GM10248 (cell line): ENCODE measurements at regions not wholly inside any gene's neighbourhood (a gene's known extent, or its start where the extent isn't known, plus 50 kb on each side); places are given as distances from the start of the nearest gene placed in this dataset.

Experiments
- CTCF ChIA-PET: fragments of 300-600 bp; sonication (Branson Sonifier 250); formaldehyde crosslinking; extraction: SDS; loops from one replicate; lab custom pipeline; 2021; ENCODE audit warnings: antibody characterized with exemption; lab: Yijun Ruan, JAX
- POLR2A ChIA-PET: fragments of 350-650 bp; sonication (Branson Sonifier 250); formaldehyde crosslinking; extraction: SDS; loops from one replicate; lab custom pipeline; 2020; ENCODE audit warnings: antibody characterized with exemption; lab: Yijun Ruan, JAX
- DNase-seq: peaks from one replicate; pipeline ENCODE4 v3.0.0; 2012; ENCODE audit errors: extremely low spot score
- TF ChIP-seq, protein P1 (sequence below): IDR thresholded peaks from 2 replicates; pipeline ENCODE4 v1.5.1; 2012; ENCODE audit warnings: mild to moderate bottlenecking, low read depth; ENCODE audit errors: extremely low read depth, missing control alignments, control extremely low read depth

DNA sequence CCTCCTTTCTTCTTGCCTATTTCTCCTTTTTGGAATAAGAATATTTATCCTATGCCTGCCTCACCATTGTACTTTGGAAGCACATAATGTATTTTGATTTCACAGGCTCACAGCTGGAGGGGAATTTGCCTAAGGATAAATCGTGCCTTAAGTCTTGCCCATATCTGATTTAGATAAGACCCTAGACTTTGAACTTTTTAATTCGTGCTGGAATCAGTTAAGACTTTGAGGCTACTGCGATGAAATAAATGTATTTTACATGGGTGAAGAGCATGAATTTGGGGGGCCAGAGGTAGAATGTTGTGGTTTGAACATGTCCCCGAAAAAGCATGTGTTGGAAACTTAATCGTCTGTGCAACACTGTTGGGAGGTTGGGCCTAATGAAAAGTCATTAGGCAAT is 648.8 kb downstream of the EPHA7 start:
- ChIA-PET CTCF (no interaction called here), POLR2A (no interaction called here)
- TF ChIP-seq, protein P1, sequence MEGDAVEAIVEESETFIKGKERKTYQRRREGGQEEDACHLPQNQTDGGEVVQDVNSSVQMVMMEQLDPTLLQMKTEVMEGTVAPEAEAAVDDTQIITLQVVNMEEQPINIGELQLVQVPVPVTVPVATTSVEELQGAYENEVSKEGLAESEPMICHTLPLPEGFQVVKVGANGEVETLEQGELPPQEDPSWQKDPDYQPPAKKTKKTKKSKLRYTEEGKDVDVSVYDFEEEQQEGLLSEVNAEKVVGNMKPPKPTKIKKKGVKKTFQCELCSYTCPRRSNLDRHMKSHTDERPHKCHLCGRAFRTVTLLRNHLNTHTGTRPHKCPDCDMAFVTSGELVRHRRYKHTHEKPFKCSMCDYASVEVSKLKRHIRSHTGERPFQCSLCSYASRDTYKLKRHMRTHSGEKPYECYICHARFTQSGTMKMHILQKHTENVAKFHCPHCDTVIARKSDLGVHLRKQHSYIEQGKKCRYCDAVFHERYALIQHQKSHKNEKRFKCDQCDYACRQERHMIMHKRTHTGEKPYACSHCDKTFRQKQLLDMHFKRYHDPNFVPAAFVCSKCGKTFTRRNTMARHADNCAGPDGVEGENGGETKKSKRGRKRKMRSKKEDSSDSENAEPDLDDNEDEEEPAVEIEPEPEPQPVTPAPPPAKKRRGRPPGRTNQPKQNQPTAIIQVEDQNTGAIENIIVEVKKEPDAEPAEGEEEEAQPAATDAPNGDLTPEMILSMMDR: no peak
- DNase-seq: no peak

DNA sequence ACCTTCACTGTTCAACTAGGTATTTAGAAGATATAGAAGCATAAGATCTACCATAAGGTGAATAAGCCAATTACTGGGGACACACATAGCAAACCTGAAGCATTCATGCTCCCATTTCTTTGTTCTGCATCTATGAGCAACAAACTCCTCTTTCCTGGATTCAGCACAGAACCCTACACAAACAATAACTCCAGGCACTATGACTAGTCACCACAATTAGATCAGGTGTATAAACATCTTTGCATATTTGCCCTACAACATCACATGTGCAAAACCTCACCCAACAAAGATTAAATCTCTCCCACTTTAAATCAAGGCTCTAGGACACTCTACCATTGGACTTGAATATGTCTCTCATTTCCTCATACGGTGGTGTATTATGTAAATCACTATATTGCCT is 652.3 kb downstream of the EPHA7 start:
- ChIA-PET POLR2A (no interaction called here), CTCF (no interaction called here)
- DNase-seq: no peak
- TF ChIP-seq, protein P1: no peak

DNA sequence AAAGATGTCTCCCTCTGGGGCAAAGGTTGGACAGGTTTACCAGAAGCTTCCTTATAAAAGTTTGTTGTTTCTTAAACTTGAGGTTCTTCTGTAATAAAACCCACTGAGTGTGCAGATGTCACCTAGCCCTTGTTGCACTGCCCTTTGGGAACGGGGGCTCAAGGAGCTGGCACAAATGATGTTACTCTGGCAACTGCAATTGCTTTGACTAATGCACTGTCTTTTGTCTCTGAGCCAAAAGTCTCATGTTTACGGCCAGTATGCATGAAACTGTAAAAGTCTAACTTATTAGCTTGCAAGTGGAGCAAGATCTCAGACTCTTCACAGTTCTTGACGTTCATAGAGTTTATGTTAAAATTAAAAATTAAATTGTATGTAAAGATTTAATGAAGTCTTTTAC is 655.7 kb downstream of the EPHA7 start:
- TF ChIP-seq, protein P1: no peak
- ChIA-PET POLR2A (no interaction called here), CTCF (no interaction called here)
- DNase-seq: no peak

DNA sequence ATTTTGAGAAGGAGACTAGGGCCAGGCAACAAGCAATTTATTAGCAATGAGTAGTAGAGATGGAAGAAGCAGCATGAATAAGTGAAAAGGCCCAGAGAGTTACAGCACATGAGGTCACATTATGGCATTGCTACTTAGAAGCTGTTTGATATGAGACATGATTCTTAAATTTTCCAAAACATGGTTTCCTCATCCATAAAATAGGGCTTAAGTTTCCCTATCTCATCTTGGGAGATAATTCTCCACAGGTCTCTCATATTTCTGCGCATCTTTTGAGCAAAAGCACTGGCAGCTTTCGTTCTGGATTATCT is 656.1 kb downstream of the EPHA7 start:
- no peak for DNase-seq
- POLR2A ChIA-PET: no interaction called here
- CTCF ChIA-PET: no interaction called here
- TF ChIP-seq, protein P1: no peak

DNA sequence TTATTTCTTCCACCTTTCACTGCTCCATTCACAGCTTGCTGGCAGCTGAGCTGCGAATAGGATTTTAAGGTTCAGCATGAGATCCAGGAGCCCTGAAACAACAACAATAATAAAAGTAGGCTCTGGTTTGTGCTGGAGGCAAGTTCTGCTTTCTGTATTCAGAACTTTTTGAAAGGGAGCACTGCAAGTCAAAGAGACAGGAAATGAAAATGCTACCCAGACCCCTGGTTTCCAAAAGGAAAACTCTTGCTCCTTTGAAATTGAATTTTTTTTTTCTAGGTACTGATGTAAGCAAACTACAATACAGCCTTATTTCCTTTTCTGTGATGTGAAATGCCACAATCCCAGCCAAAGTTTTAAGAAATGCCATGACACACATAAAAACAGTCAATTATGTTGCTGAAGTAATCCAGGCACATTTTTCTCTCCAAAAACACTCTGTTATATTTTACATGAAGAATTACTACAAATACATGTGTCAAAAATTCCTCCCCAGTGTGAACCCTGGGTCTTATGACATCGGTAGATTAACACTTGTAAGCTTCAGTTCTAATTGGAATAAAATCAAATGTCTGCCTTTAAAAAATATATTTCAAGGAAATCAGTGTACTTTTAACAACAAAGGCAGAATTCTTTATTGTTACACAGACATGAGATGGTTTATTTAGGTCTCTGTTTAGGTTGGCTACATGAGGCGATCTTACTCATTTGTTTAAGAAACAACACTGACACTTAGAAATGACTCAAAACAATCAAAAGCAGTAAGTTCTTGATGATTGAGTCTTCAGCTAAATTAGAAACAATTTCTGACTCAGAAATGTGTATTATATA is 656.7 kb downstream of the EPHA7 start:
- CTCF ChIA-PET: no interaction called here
- DNase-seq: no peak

DNA sequence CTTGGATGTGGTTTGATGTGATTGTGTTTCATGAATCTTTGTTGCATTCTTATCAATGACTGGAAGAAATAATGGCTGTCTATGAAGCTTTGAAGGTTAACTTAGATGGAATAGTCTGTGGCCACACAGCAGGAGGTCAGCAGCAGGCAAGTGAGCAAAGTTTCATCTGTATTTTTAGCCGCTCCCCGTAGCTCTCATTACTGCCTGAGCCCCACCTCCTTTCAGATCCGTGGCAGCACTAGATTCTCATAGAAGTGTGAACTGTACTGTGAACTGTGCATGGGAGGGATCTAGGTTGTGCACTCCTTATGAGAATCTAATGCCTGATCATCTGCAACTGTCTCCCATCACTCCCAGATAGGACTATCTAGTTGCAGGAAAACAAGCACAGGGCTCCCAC is 660.2 kb downstream of the EPHA7 start:
- TF ChIP-seq, protein P1: no peak

More for the DNA sequence above, 656.7 kb downstream of the EPHA7 start:
- TF ChIP-seq, protein P1: no peak
- POLR2A ChIA-PET: no interaction called here

More for the DNA sequence above, 660.2 kb downstream of the EPHA7 start:
- DNase-seq: no peak
- ChIA-PET POLR2A (no interaction called here), CTCF (interaction anchor here (1.1 kb wide), 1 partner anchor 11 kb away, joined by 4 read pairs; no protein-coding TSS in a partner anchor)
